Endothelial cell of umbilical vein (primary cell): ENCODE measurements at regions not wholly inside any gene's neighbourhood (a gene's known extent, or its start where the extent isn't known, plus 50 kb on each side); places are given as distances from the start of the nearest gene placed in this dataset.

ENCODE experiments used
- CTCF ChIP-seq, 2 donors: IDR thresholded peaks; 1 replicate in 1 of 2; 2 replicates in 1 of 2; pipeline ENCODE4 v1.5.1; 2011; ENCODE audit warnings: low read length in 2 of 2, mild to moderate bottlenecking in 2 of 2, moderate library complexity in 2 of 2, control low read depth in 1 of 2, inconsistent platforms in 1 of 2, low read depth in 1 of 2; ENCODE audit not compliant: insufficient read depth in 1 of 2; ENCODE audit errors: extremely low read depth in 1 of 2
- EZH2 ChIP-seq: IDR thresholded peaks from 2 replicates; pipeline ENCODE4 v1.6.1; 2012; ENCODE audit warnings: borderline replicate concordance, low read depth, mild to moderate bottlenecking, moderate library complexity, low read length, inconsistent platforms; ENCODE audit not compliant: severe bottlenecking
- FOS ChIP-seq: IDR thresholded peaks from 2 replicates; pipeline ENCODE4 v1.6.1; 2011; ENCODE audit warnings: mild to moderate bottlenecking, low read length, moderate library complexity, borderline replicate concordance; ENCODE audit not compliant: insufficient read depth
- JUN ChIP-seq: IDR thresholded peaks from 2 replicates; pipeline ENCODE4 v1.6.1; 2011; ENCODE audit warnings: borderline replicate concordance, low read depth; ENCODE audit not compliant: insufficient read length, insufficient read depth
- MYC ChIP-seq: IDR thresholded peaks from one replicate; pipeline ENCODE4 v1.6.1; 2011; ENCODE audit warnings: mild to moderate bottlenecking, low read depth, low read length
- POLR2A ChIP-seq: IDR thresholded peaks from 2 replicates; pipeline ENCODE4 v1.6.1; 2012; ENCODE audit warnings: low read depth, mild to moderate bottlenecking, control low read depth, low read length
- POLR2AphosphoS5 ChIP-seq: IDR thresholded peaks from 2 replicates; pipeline ENCODE4 v1.6.1; 2012; ENCODE audit warnings: low read depth, mild to moderate bottlenecking, control low read depth, low read length, moderate library complexity; ENCODE audit not compliant: insufficient read depth
- TF ChIP-seq, protein P1 (sequence below): IDR thresholded peaks from 2 replicates; pipeline ENCODE4 v1.6.1; 2011; ENCODE audit not compliant: insufficient read depth, insufficient read length

- TF ChIP-seq, protein P1, sequence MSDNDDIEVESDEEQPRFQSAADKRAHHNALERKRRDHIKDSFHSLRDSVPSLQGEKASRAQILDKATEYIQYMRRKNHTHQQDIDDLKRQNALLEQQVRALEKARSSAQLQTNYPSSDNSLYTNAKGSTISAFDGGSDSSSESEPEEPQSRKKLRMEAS, result no peak
- TF ChIP-seq POLR2AphosphoS5, result no peak
- no peak for TF ChIP-seq CTCF (IDR thresholded peaks at IDR 0.05; ENCODE audit: extremely low read depth in 1 of 2, insufficient read depth in 1 of 2, low read depth in 1 of 2, low read length in 2 of 2)
- no peak for TF ChIP-seq POLR2A
- no peak for TF ChIP-seq EZH2
- no peak for TF ChIP-seq FOS
- TF ChIP-seq JUN, result no peak
- TF ChIP-seq MYC, result no peak
These were observed 74.1 kb upstream of the B3GAT1 start for GRCh38 chr11:134486106-134486505.
